GM21737 (cell line): ENCODE measurements at regions not wholly inside any gene's neighbourhood (a gene's known extent, or its start where the extent isn't known, plus 50 kb on each side); places are given as distances from the start of the nearest gene placed in this dataset.

ENCODE experiments used
- ATAC-seq: cut with Tn5 transposase; IDR thresholded peaks from one replicate; pipeline ENCODE4 v1.9.1; 2021; ENCODE audit warnings: mild to moderate bottlenecking, moderate library complexity; ENCODE audit not compliant: unreplicated experiment

- no peak for ATAC-seq
These were observed 242.6 kb downstream of the DRD1 start for GRCh38 chr5:175201393-175201792.

DNA sequence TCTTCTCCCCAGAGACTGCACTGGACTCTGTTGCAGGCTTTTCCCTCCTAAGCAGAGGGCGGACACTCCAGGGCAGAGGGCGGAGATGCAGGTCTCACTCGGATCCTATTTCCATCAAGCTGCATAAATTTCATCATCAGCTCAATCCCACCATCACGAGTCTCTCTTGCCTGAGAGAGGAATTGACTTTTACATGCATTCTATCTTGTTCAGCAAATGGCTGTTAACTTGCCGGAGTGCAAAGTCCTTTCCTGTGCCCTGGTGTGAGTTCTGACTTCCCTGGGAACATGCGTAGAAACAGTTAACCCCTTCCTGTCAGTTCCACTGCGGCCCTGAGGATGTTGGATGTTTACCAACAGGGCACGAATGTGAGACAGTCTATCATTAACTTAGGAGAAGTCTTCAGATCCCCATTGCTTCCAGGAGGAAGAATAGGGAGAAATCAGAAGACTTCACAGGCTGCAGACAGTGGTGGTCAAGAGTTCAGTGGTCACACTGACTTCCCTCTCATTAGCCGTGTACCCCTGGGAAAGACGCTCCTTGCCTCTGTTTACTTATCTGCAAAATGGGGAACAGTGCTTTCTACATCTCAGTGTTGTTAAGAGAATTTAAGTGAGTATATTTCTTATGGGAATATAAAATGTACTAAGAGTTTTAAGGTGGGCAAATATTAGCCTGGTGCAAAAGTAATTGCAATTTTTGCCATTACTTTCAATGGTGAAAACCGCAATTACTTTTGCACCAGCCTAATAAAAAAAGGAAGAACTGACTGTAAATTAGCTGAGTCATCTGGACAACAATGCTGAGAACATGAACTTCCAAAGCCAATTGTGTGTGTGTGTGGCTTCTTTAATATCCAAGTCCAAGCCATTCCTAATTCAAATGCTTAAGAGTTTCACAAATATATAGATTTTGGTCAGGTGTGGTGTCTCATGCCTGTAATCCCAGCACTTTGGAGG is 248.0 kb downstream of the DRD1 start:
- ATAC-seq, result no peak

DNA sequence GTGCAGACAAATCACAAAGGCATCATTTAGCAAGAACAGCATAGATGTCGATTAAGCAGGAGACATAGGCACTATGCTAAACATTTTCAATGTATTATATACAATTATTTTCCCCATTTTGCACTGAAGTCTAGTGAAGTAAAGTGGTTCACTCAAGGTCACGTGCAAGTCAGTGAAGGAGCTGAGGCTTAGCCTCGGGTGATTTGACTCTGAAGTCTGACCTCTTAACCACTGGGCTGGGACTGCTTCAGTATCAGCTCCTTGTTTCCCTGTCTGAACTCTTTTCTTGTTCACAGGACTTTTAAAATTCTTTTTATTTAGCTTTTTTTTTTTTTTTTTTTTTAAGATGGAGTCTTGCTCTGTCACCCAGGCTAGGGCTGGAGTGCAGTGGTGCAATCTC is 262.7 kb downstream of the DRD1 start:
- ATAC-seq, result no peak

- ATAC-seq, result no peak
These were observed 273.1 kb downstream of the DRD1 start for GRCh38 chr5:175170899-175171298.

- ATAC-seq, result no peak
These were observed 275.0 kb downstream of the DRD1 start for GRCh38 chr5:175168882-175169507.

DNA sequence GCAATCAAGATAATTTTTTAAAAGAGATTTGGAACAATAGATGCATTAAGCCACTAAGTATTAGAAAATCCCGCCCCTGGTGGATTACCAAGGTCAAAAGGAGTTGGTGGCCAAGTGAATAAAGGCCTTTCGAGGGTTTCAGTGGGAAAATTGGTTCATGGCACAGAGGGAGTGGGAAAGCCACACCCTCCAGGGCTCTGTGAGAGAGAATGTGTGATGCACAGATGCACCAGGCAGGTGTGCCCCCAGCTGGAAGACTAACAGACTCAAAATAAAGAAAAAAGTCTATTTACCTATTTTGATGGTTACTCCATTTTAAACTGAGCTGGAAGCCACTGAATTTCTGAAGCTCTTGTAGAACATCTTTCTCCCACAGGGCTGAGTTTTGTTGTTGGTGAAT is 278.0 kb downstream of the DRD1 start:
- no peak for ATAC-seq

- ATAC-seq, result no peak
These were observed 280.3 kb downstream of the DRD1 start for GRCh38 chr5:175163586-175164275.

GRCh38 chr5:175162036-175162435 is 281.9 kb downstream of the DRD1 start:
- ATAC-seq, result no peak

- no peak for ATAC-seq
These were observed 284.0 kb downstream of the DRD1 start for GRCh38 chr5:175159956-175160355.

- no peak for ATAC-seq
These were observed 295.3 kb downstream of the DRD1 start for GRCh38 chr5:175148636-175149172.

- ATAC-seq, result no peak
These were observed 297.2 kb downstream of the DRD1 start for GRCh38 chr5:175146733-175147132.

DNA sequence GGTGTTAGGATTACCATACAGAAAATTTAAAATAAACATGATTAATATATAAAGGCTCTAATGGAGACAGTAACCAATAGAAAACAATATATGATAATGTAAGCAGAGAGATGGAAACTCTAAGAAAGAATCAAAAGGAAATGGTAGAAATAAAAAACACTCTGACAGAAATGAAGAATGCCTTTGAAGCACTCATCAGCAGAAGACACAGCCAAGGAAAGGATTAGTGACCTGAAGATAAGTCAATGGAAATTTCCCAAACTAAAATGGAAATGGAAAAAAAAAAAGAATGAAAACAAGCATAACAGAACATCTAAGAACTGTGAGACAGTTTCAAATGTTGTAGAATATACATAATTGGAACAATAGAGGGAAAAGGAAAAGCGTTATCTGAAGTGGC is 302.6 kb downstream of the DRD1 start:
- no peak for ATAC-seq

- no peak for ATAC-seq
These were observed 310.8 kb downstream of the DRD1 start for GRCh38 chr5:175133185-175133584.

GRCh38 chr5:175131432-175131831 is 312.6 kb downstream of the DRD1 start:
- no peak for ATAC-seq

GRCh38 chr5:175129619-175130018 is 314.4 kb downstream of the DRD1 start:
- ATAC-seq, result no peak

- ATAC-seq, result no peak
These were observed 314.9 kb downstream of the DRD1 start for GRCh38 chr5:175129121-175129520.

DNA sequence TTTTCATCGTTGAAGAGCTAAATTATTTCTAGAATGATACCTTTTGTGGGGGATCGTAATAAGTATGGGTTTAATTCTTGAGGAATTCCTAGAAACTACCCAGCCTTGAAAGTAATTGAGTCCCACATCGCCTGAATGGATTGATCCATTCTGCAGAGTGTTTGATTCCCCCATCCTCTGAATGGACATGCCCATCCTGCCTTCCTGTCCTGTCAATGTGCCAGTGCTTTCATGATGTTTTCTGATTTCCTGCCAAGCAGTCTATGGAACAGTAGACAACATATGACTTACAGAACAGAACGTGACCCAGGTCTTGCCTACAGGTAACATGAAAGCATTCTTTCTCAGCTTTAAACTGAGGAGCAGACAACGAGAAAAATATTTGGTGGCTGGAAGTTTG is 319.2 kb downstream of the DRD1 start:
- ATAC-seq, result no peak

GRCh38 chr5:175124251-175124813 is 319.6 kb downstream of the DRD1 start:
- no peak for ATAC-seq

DNA sequence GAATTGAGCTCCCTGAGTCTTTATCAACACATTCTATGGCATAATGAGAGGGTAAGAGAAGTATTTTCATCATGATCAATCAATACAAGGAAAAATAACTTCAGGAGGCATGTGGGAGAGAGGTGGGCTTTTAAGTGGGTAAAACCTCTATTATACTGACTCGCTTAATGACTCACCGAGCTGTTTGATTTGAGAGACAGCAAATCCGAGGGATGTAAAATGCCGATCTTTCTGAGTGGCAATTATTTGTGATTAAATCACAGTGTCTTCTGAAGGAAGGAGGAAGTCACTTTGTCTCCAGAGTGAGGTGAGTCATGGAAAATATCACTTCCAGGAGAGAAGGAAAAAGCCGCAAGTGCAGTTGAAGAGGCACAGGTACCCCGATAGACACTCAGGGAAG is 320.4 kb downstream of the DRD1 start:
- no peak for ATAC-seq

- ATAC-seq, result no peak
These were observed 322.5 kb downstream of the DRD1 start for GRCh38 chr5:175121457-175121856.

DNA sequence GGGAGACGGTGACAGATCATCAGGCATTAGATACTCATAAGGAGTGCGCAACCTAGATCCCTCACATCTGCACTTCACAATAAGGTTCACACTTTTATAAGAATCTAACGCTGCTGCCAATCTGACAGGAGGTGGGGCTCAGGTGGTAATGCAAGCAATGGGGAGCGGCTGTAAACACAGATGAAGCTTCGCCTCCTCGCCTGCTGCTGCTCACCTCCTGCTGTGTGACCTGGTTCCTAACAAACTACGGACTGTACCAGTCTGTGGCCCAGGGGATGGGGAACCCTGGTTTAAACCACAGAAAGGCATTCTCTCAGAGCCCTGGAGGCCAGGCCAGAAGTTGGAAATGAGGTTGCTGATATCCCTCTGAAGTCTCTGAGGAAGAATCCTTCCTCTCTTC is 323.6 kb downstream of the DRD1 start:
- ATAC-seq, result no peak
